Uterus (tissue), 3 donors: ENCODE measurements at regions not wholly inside any gene's neighbourhood (a gene's known extent, or its start where the extent isn't known, plus 50 kb on each side); places are given as distances from the start of the nearest gene placed in this dataset.
"Not testable (repeated sequence)": the region's sequence is repeated elsewhere in the genome, so short reads cannot be mapped to it uniquely, and the experiment has no call there.

ENCODE experiments used
- DNase-seq, 2 donors: peaks; one replicate each; pipeline ENCODE4 v3.0.0-alpha.2; 2019 to 2020
- H3K27ac ChIP-seq, 2 donors: fragments of 200-600 bp; sonication (generic); 1 replicate in 1 of 2; 2 replicates in 1 of 2; pipeline ENCODE4 v1.5.1; 2016 to 2018
- H3K27me3 ChIP-seq, 2 donors: fragments of 200-600 bp; sonication (generic); one replicate each; pipeline ENCODE4 v1.5.1; 2018 to 2019; ENCODE audit warnings: control low read depth in 1 of 2
- H3K36me3 ChIP-seq, 2 donors: fragments of 200-600 bp; sonication (generic); one replicate each; pipeline ENCODE4 v1.5.1; 2019; ENCODE audit warnings: control low read depth in 1 of 2
- H3K4me1 ChIP-seq, 2 donors: fragments of 200-600 bp; sonication (generic); one replicate each; pipeline ENCODE4 v1.5.1; 2018 to 2019; ENCODE audit warnings: control low read depth in 1 of 2
- H3K4me3 ChIP-seq, 2 donors: fragments of 200-600 bp; sonication (generic); 1 replicate in 1 of 2; 2 replicates in 1 of 2; pipeline ENCODE4 v1.5.1; 2018 to 2019; ENCODE audit warnings: mild to moderate bottlenecking in 1 of 2
- H3K9me3 ChIP-seq, 2 donors: fragments of 200-600 bp; sonication (generic); one replicate each; pipeline ENCODE4 v1.5.1; 2019; ENCODE audit warnings: control low read depth in 1 of 2
- CTCF ChIP-seq, 4 experiments: fragments of 200-600 bp in 2 of 4; fragments of 450-650 bp in 2 of 4; sonication (generic) in 2 of 4; IDR thresholded peaks; one replicate each; pipeline ENCODE4 v1.5.1; 2016 to 2019; ENCODE audit warnings: antibody characterized with exemption in 4 of 4, mild to moderate bottlenecking in 2 of 4, moderate library complexity in 1 of 4
- POLR2A ChIP-seq, 2 donors: fragments of 450-650 bp; IDR thresholded peaks; one replicate each; pipeline ENCODE4 v1.6.1; 2016; ENCODE audit warnings: antibody characterized with exemption in 2 of 2, mild to moderate bottlenecking in 1 of 2, moderate library complexity in 1 of 2
- intact Hi-C: fragments of 100-400 bp; cut with DNase I; formaldehyde crosslinking; loops from one replicate; pipeline ENCODE4 v1.15.1; 2023; ENCODE audit warnings: low total_unique reads
- donor health status: DM: yes; HTN: yes; CAD: no.

GRCh38 chr11:81301166-81301830 is 1432.4 kb downstream of the FAM181B start:
- no peak overlapping the region for H3K27ac ChIP-seq
- intact Hi-C loops: no loop called here
- DNase-seq: no peak
- H3K4me3 ChIP-seq: no peak overlapping the region
- no peaks in the 10 kb centered on the region for H3K4me1 ChIP-seq
- H3K9me3 ChIP-seq: no peaks in the 10 kb centered on the region
- no peaks in the 10 kb centered on the region for H3K36me3 ChIP-seq
- no peaks in the 10 kb centered on the region for H3K27me3 ChIP-seq
- TF ChIP-seq POLR2A (IDR thresholded peaks at IDR 0.05) (no peak), CTCF (IDR thresholded peaks at IDR 0.05) (no peak)

GRCh38 chr11:81286959-81287358 is 1446.7 kb downstream of the FAM181B start:
- intact Hi-C loops: no loop called here
- DNase-seq: no peak
- Histone ChIP-seq H3K27me3 (no peaks in the 10 kb centered on the region), H3K4me1 (no peaks in the 10 kb centered on the region), H3K9me3 (no peaks in the 10 kb centered on the region), H3K4me3 (no peak overlapping the region), H3K36me3 (no peaks in the 10 kb centered on the region), H3K27ac (no peak overlapping the region)
- TF ChIP-seq POLR2A (IDR thresholded peaks at IDR 0.05): no peak
- TF ChIP-seq CTCF (IDR thresholded peaks at IDR 0.05): no peak

- intact Hi-C loops: no loop called here
- H3K4me3 ChIP-seq: no peak overlapping the region
- H3K4me1 ChIP-seq: no peaks in the 10 kb centered on the region
- no peak overlapping the region for H3K27ac ChIP-seq
- TF ChIP-seq POLR2A (IDR thresholded peaks at IDR 0.05) (no peak), CTCF (IDR thresholded peaks at IDR 0.05) (no peak)
- no peaks in the 10 kb centered on the region for H3K9me3 ChIP-seq
- no peaks in the 10 kb centered on the region for H3K36me3 ChIP-seq
- no peak for DNase-seq
- no peaks in the 10 kb centered on the region for H3K27me3 ChIP-seq
These were observed 1447.1 kb downstream of the FAM181B start for GRCh38 chr11:81286550-81286949.

GRCh38 chr11:81280228-81280627 is 1453.4 kb downstream of the FAM181B start:
- H3K27ac ChIP-seq, H3K36me3 ChIP-seq, H3K9me3 ChIP-seq, H3K4me1 ChIP-seq, intact Hi-C loops, H3K27me3 ChIP-seq, DNase-seq, H3K4me3 ChIP-seq: not testable (repeated sequence)

GRCh38 chr11:81278991-81279390 is 1454.7 kb downstream of the FAM181B start:
- Histone ChIP-seq H3K9me3 (no peaks in the 10 kb centered on the region), H3K36me3 (no peaks in the 10 kb centered on the region), H3K4me3 (no peak overlapping the region), H3K27me3 (no peaks in the 10 kb centered on the region), H3K27ac (no peak overlapping the region), H3K4me1 (no peaks in the 10 kb centered on the region)
- no peak for TF ChIP-seq POLR2A (IDR thresholded peaks at IDR 0.05)
- no peak for TF ChIP-seq CTCF (IDR thresholded peaks at IDR 0.05)
- intact Hi-C loops: no loop called here
- DNase-seq: no peak

- H3K9me3 ChIP-seq: no peaks in the 10 kb centered on the region
- TF ChIP-seq CTCF (IDR thresholded peaks at IDR 0.05) (no peak), POLR2A (IDR thresholded peaks at IDR 0.05) (no peak)
- intact Hi-C loops: no loop called here
These were observed 1463.0 kb downstream of the FAM181B start for GRCh38 chr11:81270686-81271085.

More at GRCh38 chr11:81270686-81271085, 1463.0 kb downstream of the FAM181B start:
- Histone ChIP-seq H3K27ac (no peak overlapping the region), H3K4me1 (no peaks in the 10 kb centered on the region), H3K27me3 (no peaks in the 10 kb centered on the region), H3K36me3 (no peaks in the 10 kb centered on the region), H3K4me3 (no peak overlapping the region)
- no peak for DNase-seq
